ENCODE measurements at regions not wholly inside any gene's neighbourhood (a gene's known extent, or its start where the extent isn't known, plus 50 kb on each side); places are given as distances from the start of the nearest gene placed in this dataset.

GRCh38 chr16:65468133-65468532 lies 346.3 kb upstream of the CDH11 start:
- 67 to 73% methylated on average over 1 of the region's 1 CpG for WGBS, 2 donors
- no peaks in the 10 kb centered on the region for H3K4me1 ChIP-seq
- H3K4me3 ChIP-seq: no peak overlapping the region
- no peak for TF ChIP-seq POLR2A (IDR thresholded peaks at IDR 0.05)
- TF ChIP-seq CTCF (IDR thresholded peaks at IDR 0.05): no peak
- no peaks in the 10 kb centered on the region for H3K36me3 ChIP-seq (replicated peaks in 1 of 2; ENCODE audit: insufficient read depth in 1 of 2, low read depth in 2 of 2)
- no peaks in the 10 kb centered on the region for H3K9me3 ChIP-seq
- no peak for DNase-seq
- no peak for ATAC-seq
- H3K27ac ChIP-seq: no peak overlapping the region
- intact Hi-C loops (cut with DNase I): no loop called here
- H3K27me3 ChIP-seq: no peaks in the 10 kb centered on the region

DNA sequence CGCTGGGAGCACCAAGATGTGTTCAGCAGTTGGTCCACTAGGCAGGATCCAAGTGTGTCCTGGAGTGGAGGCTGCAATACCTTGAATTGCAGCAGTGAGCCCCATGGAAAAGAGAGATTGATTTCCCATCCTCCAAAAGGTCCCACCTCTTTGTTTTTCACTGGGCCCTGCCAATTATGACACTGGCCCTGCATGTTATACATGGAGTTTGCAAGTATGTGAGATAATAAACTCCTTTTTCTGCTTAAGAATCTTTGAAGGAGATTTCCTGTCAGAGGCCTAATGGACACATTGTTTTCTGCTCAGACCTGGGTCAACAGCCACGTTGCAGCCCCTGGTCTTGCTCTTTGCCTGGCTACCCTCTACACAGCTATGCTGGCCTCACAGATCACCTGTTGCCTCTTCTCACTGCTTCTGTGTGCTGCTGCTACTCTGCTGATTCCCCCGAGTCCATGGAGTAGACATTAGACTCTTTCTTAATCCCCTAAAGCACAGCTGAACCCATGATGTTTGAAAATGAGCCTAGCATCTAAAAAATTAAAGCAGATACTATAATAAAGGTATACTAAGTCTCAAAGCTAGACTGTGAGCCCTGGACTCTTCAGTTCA lies 341.9 kb upstream of the CDH11 start:
- no peak for DNase-seq
- TF ChIP-seq POLR2A (IDR thresholded peaks at IDR 0.05) (no peak), CTCF (IDR thresholded peaks at IDR 0.05) (no peak)
- H3K27ac ChIP-seq: no peak overlapping the region
- H3K36me3 ChIP-seq (replicated peaks in 1 of 2; ENCODE audit: insufficient read depth in 1 of 2, low read depth in 2 of 2): no peaks in the 10 kb centered on the region
- H3K4me3 ChIP-seq: no peak overlapping the region
- intact Hi-C loops (cut with DNase I): no loop called here
- H3K4me1 ChIP-seq: no peaks in the 10 kb centered on the region
- WGBS, 2 donors: 41 to 48% methylated on average over 3 of the region's 3 CpGs
- no peaks in the 10 kb centered on the region for H3K27me3 ChIP-seq
- no peaks in the 10 kb centered on the region for H3K9me3 ChIP-seq
- no peak for ATAC-seq

GRCh38 chr16:65457084-65457483 lies 335.2 kb upstream of the CDH11 start:
- no peaks in the 10 kb centered on the region for H3K36me3 ChIP-seq (replicated peaks in 1 of 2; ENCODE audit: insufficient read depth in 1 of 2, low read depth in 2 of 2)
- ATAC-seq: no peak
- no peaks in the 10 kb centered on the region for H3K27me3 ChIP-seq
- H3K9me3 ChIP-seq: no peaks in the 10 kb centered on the region
- WGBS, 2 donors: 58 to 76% methylated on average over 2 of the region's 2 CpGs
- no peak overlapping the region for H3K27ac ChIP-seq
- no peak overlapping the region for H3K4me3 ChIP-seq
- intact Hi-C loops (cut with DNase I): no loop called here
- TF ChIP-seq POLR2A (IDR thresholded peaks at IDR 0.05) (no peak), CTCF (IDR thresholded peaks at IDR 0.05) (no peak)
- no peaks in the 10 kb centered on the region for H3K4me1 ChIP-seq
- no peak for DNase-seq

GRCh38 chr16:65455761-65456160 lies 333.9 kb upstream of the CDH11 start:
- Histone ChIP-seq H3K9me3 (no peaks in the 10 kb centered on the region), H3K4me1 (no peaks in the 10 kb centered on the region), H3K4me3 (no peak overlapping the region), H3K27ac (no peak overlapping the region), H3K36me3 (replicated peaks in 1 of 2; ENCODE audit: insufficient read depth in 1 of 2, low read depth in 2 of 2) (no peaks in the 10 kb centered on the region), H3K27me3 (no peaks in the 10 kb centered on the region)
- TF ChIP-seq POLR2A (IDR thresholded peaks at IDR 0.05) (no peak), CTCF (IDR thresholded peaks at IDR 0.05) (no peak)
- 74% methylated on average over 4 of the region's 4 CpGs for WGBS, 2 donors
- DNase-seq (no peak), ATAC-seq (no peak)
- intact Hi-C loops (cut with DNase I): no loop called here

DNA sequence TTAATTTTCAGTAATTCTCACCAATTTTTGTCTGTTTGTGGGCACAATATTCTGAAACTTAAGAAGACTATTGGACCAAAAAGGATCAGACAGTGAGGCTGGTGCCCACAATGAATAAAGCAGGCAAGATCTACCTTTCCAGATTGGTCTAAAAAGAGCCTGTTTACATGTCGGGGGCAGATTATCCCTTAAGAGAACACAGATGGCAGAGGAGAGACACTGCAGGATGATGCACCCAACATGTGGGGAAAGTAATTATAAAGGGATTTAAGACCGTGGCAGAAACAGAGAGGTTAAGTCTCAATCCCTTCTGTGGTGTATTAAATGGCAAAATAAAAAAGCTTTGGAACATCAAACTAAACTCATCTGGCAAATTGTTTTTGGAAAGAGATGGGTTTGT lies 331.8 kb upstream of the CDH11 start:
- no peaks in the 10 kb centered on the region for H3K36me3 ChIP-seq (replicated peaks in 1 of 2; ENCODE audit: insufficient read depth in 1 of 2, low read depth in 2 of 2)
- DNase-seq (no peak), ATAC-seq (no peak)
- TF ChIP-seq CTCF (IDR thresholded peaks at IDR 0.05) (no peak), POLR2A (IDR thresholded peaks at IDR 0.05) (no peak)
- H3K4me1 ChIP-seq: no peaks in the 10 kb centered on the region
- 57 to 70% methylated on average over 2 of the region's 2 CpGs for WGBS, 2 donors
- H3K27ac ChIP-seq: no peak overlapping the region
- no peak overlapping the region for H3K4me3 ChIP-seq
- intact Hi-C loops (cut with DNase I): no loop called here
- H3K27me3 ChIP-seq: no peaks in the 10 kb centered on the region
- H3K9me3 ChIP-seq: no peaks in the 10 kb centered on the region
